CD4-positive, alpha-beta T cell treated with Interleukin-1 beta for 1 hour (primary cell): ENCODE measurements at regions not wholly inside any gene's neighbourhood (a gene's known extent, or its start where the extent isn't known, plus 50 kb on each side); places are given as distances from the start of the nearest gene placed in this dataset.

Experiments
- DNase-seq, 2 donors: peaks; one replicate each; pipeline ENCODE4 v3.0.0-alpha.2; 2020 to 2022

- DNase-seq = no peak
Observed at GRCh38 chr4:36494747-36495146, 213.3 kb downstream of the DTHD1 start.

GRCh38 chr4:36502350-36502749, 220.9 kb downstream of the DTHD1 start:
- DNase-seq = no peak

- no peak for DNase-seq
Observed at GRCh38 chr4:36508394-36508793, 227.0 kb downstream of the DTHD1 start.

GRCh38 chr4:36509845-36510244, 228.4 kb downstream of the DTHD1 start:
- DNase-seq = no peak

GRCh38 chr4:36511785-36512184, 230.4 kb downstream of the DTHD1 start:
- no peak for DNase-seq

- DNase-seq = no peak
Observed at GRCh38 chr4:36516522-36517095, 235.2 kb downstream of the DTHD1 start.

- no peak for DNase-seq
Observed at GRCh38 chr4:36523182-36523581, 241.8 kb downstream of the DTHD1 start.

GRCh38 chr4:36532670-36533379, 251.4 kb downstream of the DTHD1 start:
- no peak for DNase-seq

- no peak for DNase-seq
Observed at GRCh38 chr4:36533944-36534343, 252.5 kb downstream of the DTHD1 start.

- DNase-seq = no peak
Observed at GRCh38 chr4:36547383-36547782, 266.0 kb downstream of the DTHD1 start.

GRCh38 chr4:36549252-36549651, 267.8 kb downstream of the DTHD1 start:
- no peak for DNase-seq

GRCh38 chr4:36549992-36550391, 268.6 kb downstream of the DTHD1 start:
- no peak for DNase-seq

- DNase-seq = no peak
Observed at GRCh38 chr4:36551697-36552214, 270.3 kb downstream of the DTHD1 start.

GRCh38 chr4:36553029-36553428, 271.6 kb downstream of the DTHD1 start:
- DNase-seq = no peak

GRCh38 chr4:36553453-36553852, 272.0 kb downstream of the DTHD1 start:
- no peak for DNase-seq

- no peak for DNase-seq
Observed at GRCh38 chr4:36556984-36557383, 275.6 kb downstream of the DTHD1 start.

- DNase-seq = no peak
Observed at GRCh38 chr4:36568575-36568974, 287.2 kb downstream of the DTHD1 start.

GRCh38 chr4:36573441-36573840, 292.0 kb downstream of the DTHD1 start:
- no peak for DNase-seq

- no peak for DNase-seq
Observed at GRCh38 chr4:36574816-36575215, 293.4 kb downstream of the DTHD1 start.

GRCh38 chr4:36582198-36582597, 300.8 kb downstream of the DTHD1 start:
- no peak for DNase-seq

GRCh38 chr4:36587909-36588472, 306.6 kb downstream of the DTHD1 start:
- DNase-seq = no peak

GRCh38 chr4:36590343-36590742, 308.9 kb downstream of the DTHD1 start:
- no peak for DNase-seq

GRCh38 chr4:36601864-36602495, 320.6 kb downstream of the DTHD1 start:
- no peak for DNase-seq

GRCh38 chr4:36609661-36610060, 328.2 kb downstream of the DTHD1 start:
- DNase-seq = no peak
